HG03280 (cell line): ENCODE measurements at regions not wholly inside any gene's neighbourhood (a gene's known extent, or its start where the extent isn't known, plus 50 kb on each side); places are given as distances from the start of the nearest gene placed in this dataset.
"Not testable (repeated sequence)": the region's sequence is repeated elsewhere in the genome, so short reads cannot be mapped to it uniquely, and the experiment has no call there.

Experiments used
- ATAC-seq: cut with Tn5 transposase; IDR thresholded peaks from one replicate; pipeline ENCODE4 v1.9.1; 2021; ENCODE audit warnings: mild to moderate bottlenecking, moderate library complexity; ENCODE audit not compliant: unreplicated experiment

GRCh38 chr16:31581065-31581464 lies 53.4 kb downstream of the AHSP start:
- ATAC-seq = not testable (repeated sequence)

- ATAC-seq = not testable (repeated sequence)
Measured at GRCh38 chr16:31601737-31602384, 74.2 kb downstream of the AHSP start.

DNA sequence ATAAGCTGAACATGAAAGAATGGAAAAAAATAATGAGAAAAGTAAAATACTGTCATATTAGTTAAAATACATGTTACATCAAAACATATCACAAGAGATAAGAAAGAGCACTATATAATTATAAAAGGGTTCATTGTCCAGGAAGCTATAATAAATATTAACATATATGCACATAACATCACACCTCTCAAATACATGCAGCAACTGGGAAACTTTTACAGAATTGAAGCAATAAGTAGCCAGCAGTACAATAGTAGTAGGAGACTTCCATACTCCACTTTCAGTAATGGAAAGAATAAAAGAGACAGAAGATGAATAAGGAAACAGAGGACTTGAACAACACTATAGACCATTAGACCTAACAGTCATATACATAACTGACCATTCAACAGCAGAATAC lies 90.4 kb downstream of the AHSP start:
- no peak for ATAC-seq

GRCh38 chr16:31636433-31636832 lies 108.7 kb downstream of the AHSP start:
- ATAC-seq = no peak

- no peak for ATAC-seq
Measured at GRCh38 chr16:31641279-31641678, 113.6 kb downstream of the AHSP start.

DNA sequence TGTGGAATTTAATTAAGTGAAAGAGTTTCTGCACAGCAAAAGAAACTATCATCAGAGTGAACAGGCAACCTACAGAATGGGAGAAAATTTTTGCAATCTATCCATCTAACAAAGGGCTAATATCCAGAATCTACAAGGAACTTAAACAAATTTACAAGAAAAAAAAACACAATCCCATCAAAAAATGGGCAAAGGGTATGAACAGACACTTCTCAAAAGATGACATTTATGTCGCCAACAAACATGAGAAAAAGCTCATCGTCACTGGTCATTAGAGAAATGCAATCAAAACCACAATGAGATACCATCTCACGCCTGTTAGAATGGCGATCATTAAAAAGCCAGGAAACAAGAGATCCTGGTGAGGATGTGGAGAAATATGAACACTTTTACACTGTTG lies 128.0 kb downstream of the AHSP start:
- ATAC-seq = not testable (repeated sequence)

DNA sequence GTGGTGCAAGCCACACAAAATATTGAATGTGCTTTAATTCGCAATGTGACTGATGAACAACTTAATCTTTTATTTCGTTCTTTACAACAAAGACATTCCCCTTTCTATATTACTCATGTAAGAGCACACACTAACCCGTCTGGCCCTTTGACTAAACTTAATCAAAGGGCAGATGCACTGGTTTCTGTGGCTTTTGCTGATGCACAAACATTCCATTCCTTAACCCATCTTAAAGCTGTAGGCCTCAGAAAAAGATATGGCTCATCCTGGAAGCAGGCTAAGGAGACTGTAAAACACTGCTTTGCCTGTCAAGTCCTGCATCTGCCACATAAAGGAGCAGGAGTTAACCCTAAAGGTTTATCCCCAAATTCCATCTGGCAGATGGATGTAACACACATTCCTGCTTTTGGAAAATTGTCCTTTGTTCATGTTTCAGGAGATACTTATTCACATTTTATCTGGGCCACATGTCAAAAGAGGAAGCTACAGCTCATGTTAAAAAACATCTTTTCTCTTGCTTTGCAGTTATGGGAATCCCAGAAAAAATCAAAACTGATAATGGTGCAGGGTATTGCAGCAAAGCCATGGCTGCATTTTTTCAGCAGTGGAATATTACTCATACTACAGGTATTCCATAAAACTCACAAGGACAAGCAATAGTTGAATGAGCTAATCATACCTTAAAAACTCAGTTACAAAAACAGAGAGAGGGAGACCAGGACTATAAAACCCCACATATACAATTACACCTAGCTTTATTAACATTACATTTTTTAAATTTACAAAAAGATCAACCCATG lies 137.2 kb downstream of the AHSP start:
- no peak for ATAC-seq

GRCh38 chr16:31674686-31675085 lies 147.0 kb downstream of the AHSP start:
- ATAC-seq = no peak

DNA sequence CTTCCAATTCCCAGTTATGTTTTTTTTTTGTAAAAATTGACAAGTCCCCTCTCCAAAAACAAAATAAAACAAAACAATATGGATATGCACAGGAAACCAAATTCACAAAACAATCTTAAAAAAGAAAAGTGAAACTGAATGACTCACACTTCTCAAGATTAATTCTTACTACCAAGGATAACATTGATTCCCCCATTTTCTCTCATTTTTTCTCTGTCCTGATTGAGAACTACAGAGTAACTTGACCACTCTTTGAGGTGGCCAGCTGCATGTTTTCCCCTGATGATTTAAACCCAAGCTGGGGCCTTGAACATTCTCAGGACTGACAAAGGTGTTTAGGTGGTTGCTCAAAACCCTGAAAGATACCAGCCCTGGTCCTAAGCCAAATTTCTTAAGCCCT lies 149.0 kb downstream of the AHSP start:
- no peak for ATAC-seq

GRCh38 chr16:31678649-31679325 lies 151.1 kb downstream of the AHSP start:
- ATAC-seq = no peak

- not testable (repeated sequence) for ATAC-seq
Measured at GRCh38 chr16:31689331-31689730, 161.6 kb downstream of the AHSP start.

- ATAC-seq = not testable (repeated sequence)
Measured at GRCh38 chr16:31692338-31692737, 164.6 kb downstream of the AHSP start.

DNA sequence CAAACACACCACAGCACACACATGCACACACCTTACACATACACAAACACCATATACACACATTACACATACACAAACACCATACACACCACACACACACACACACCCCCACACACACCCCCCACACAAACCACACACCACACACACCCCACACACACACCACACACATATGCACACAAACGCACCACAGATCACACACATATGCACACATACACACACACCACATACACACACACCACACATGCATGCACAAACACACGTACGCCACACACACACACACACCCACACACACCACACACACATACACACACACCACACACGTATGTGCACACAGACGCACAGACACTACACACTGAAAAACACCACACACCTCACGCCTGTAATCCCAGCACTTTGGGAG lies 166.0 kb downstream of the AHSP start:
- no peak for ATAC-seq

DNA sequence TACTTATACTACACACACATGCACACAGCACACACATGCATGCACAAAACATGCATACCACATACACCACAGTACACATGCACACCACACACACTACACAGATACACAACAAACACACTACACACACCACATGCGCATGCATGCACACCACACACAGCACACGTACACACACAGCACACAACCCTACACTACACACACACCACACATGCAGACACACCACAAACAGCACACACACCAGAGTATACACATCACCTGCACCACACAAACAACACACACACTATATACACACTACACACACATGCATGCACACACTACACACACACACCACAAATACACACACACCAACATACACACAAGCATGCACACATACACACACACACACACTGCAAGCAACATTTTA lies 166.8 kb downstream of the AHSP start:
- ATAC-seq = no peak

GRCh38 chr16:31695667-31696066 lies 168.0 kb downstream of the AHSP start:
- ATAC-seq = no peak

GRCh38 chr16:31696968-31697743 lies 169.5 kb downstream of the AHSP start:
- no peak for ATAC-seq

- ATAC-seq = no peak
Measured at GRCh38 chr16:31697744-31698125, 170.0 kb downstream of the AHSP start.

DNA sequence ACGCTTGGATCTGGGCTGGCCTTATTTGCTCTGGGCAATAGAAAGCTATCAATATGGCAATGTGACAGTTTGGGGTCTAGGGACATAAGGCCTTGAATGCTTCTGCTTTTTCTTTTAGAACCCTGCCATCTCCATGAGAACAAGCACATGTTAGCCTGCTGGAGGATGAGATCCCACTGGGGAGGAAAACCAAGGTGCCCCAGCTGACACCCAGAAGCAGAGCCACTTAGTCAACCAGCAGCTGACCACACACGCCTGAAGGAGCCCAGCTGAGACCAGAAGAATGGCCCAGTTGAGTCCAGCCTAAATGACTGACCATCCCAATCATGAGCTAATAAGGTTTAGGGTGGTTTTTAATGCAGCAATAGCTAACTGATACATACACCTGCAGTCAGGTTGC lies 171.2 kb downstream of the AHSP start:
- no peak for ATAC-seq

DNA sequence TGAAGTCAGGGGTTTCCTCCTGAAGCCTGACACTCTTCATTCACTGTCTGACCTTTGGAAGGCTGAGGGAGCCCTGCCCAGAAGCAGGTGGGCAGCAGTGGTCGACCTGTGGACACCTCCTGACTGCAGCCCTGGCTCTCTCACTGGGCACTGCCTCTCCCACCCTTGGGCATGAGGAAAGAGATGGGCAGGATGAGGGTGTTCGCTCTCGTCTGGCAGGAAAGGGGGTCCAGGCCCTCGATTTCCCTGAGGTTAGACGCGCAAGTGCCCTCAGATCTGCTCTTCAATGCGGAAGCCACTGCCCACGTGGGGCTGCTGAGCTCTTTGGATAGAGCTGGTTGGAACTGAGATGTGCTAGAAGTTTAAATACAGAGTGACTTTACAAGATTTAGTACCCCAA lies 171.9 kb downstream of the AHSP start:
- no peak for ATAC-seq

GRCh38 chr16:31700200-31700529 lies 172.5 kb downstream of the AHSP start:
- ATAC-seq = peak; percentile 94
